A549 (cell line): ENCODE measurements at regions not wholly inside any gene's neighbourhood (a gene's known extent, or its start where the extent isn't known, plus 50 kb on each side); places are given as distances from the start of the nearest gene placed in this dataset.
"Not testable (repeated sequence)": the region's sequence is repeated elsewhere in the genome, so short reads cannot be mapped to it uniquely, and the experiment has no call there.

ENCODE experiments used
- ATAC-seq, 2 experiments: fragments of 200-7000 bp in 1 of 2; fragments of >200 bp in 1 of 2; cut with Nextera tagmentation in 1 of 2; cut with Tn5 transposase in 1 of 2; 3 replicates each; pipeline versions ENCODE4 v1.8.0 to v1.9.1; 2018 to 2020; ENCODE audit warnings: mild to moderate bottlenecking in 1 of 2, moderate library complexity in 1 of 2
- CTCF ChIA-PET: fragments of 300-600 bp; sonication (Branson Sonifier 250); formaldehyde crosslinking; extraction: SDS; loops from one replicate; lab custom pipeline; 2021; ENCODE audit warnings: antibody characterized with exemption, inconsistent platforms; lab: Yijun Ruan, JAX
- POLR2A ChIA-PET: fragments of 350-600 bp; formaldehyde crosslinking; extraction: SDS; loops from one replicate; lab custom pipeline; 2021; ENCODE audit warnings: antibody characterized with exemption, inconsistent platforms; lab: Yijun Ruan, JAX
- DNase-seq, 2 experiments: peaks; one replicate each; pipeline versions ENCODE4 v3.0.0 to v3.0.0-alpha.2; 2011 to 2016; ENCODE audit warnings: low read depth in 1 of 2, low spot score in 1 of 2
- FAIRE-seq: peaks from 2 replicates; lab custom pipeline; 2011; peaks lifted over from hg19 to GRCh38; lab: Jason Lieb, UNC
- H3K27ac ChIP-seq, 2 experiments: fragments of >200 bp; sonication (Bioruptor Twin); formaldehyde crosslinking; 3 replicates each; pipeline ENCODE4 v1.5.1; 2016 to 2017
- H3K4me1 ChIP-seq: fragments of >200 bp; sonication (Bioruptor Twin); formaldehyde crosslinking; 3 replicates; pipeline ENCODE4 v1.6.1; 2016
- H3K4me2 ChIP-seq: fragments of >200 bp; sonication (Bioruptor Twin); formaldehyde crosslinking; 3 replicates; pipeline ENCODE4 v1.6.1; 2016
- H3K4me3 ChIP-seq: fragments of >200 bp; sonication (Bioruptor Twin); formaldehyde crosslinking; 3 replicates; pipeline ENCODE4 v1.5.1; 2016
- H3K9me3 ChIP-seq: fragments of >200 bp; sonication (Bioruptor Twin); formaldehyde crosslinking; 3 replicates; pipeline ENCODE4 v1.6.1; 2016
- BCL3 ChIP-seq: fragments of >200 bp; sonication (Bioruptor Twin); formaldehyde crosslinking; IDR thresholded peaks from 3 replicates; pipeline ENCODE4 v1.6.1; 2016
- CBX2 ChIP-seq: fragments of 200-600 bp; sonication (generic); IDR thresholded peaks from 2 replicates; pipeline ENCODE4 v1.6.1; 2016; ENCODE audit warnings: low read depth, mild to moderate bottlenecking, borderline replicate concordance
- CBX8 ChIP-seq: fragments of 200-600 bp; sonication (generic); IDR thresholded peaks from 2 replicates; pipeline ENCODE4 v1.6.1; 2016
- CHD2 ChIP-seq: fragments of 150-350 bp; IDR thresholded peaks from 2 replicates; pipeline ENCODE4 v1.6.1; 2014; ENCODE audit warnings: low read length; ENCODE audit not compliant: partially characterized antibody
- CHD4 ChIP-seq: fragments of 200-600 bp; sonication (generic); IDR thresholded peaks from 2 replicates; pipeline ENCODE4 v1.6.1; 2016; ENCODE audit warnings: antibody characterized with exemption, mild to moderate bottlenecking, borderline replicate concordance
- ESRRA ChIP-seq: fragments of 150-350 bp; IDR thresholded peaks from 2 replicates; pipeline ENCODE4 v1.6.1; 2014; ENCODE audit warnings: mild to moderate bottlenecking, low read length, borderline replicate concordance
- HEYL ChIP-seq: fragments of 250-450 bp; sonication (Bioruptor Pico); IDR thresholded peaks from 2 replicates; pipeline ENCODE4 v1.8.0; 2021; ENCODE audit warnings: mild to moderate bottlenecking, moderate library complexity
- HOXB13 ChIP-seq: fragments of 250-450 bp; sonication (Bioruptor Pico); IDR thresholded peaks from 2 replicates; pipeline ENCODE4 v1.5.0; 2020; ENCODE audit warnings: low read depth, mild to moderate bottlenecking, moderate library complexity
- JUN ChIP-seq, 2 experiments: fragments of >200 bp; sonication (Bioruptor Twin); formaldehyde crosslinking; IDR thresholded peaks; 2 replicates in 1 of 2; 3 replicates in 1 of 2; pipeline ENCODE4 v1.6.1; 2016 to 2017
- KDM1A ChIP-seq: fragments of 200-600 bp; sonication (generic); IDR thresholded peaks from 2 replicates; pipeline ENCODE4 v1.6.1; 2016; ENCODE audit warnings: low read depth, mild to moderate bottlenecking
- KDM5A ChIP-seq: fragments of 200-600 bp; sonication (generic); IDR thresholded peaks from 2 replicates; pipeline ENCODE4 v1.6.1; 2016; ENCODE audit warnings: antibody characterized with exemption, mild to moderate bottlenecking
- NR3C1 ChIP-seq: fragments of >200 bp; sonication (Bioruptor Twin); formaldehyde crosslinking; IDR thresholded peaks from 3 replicates; pipeline ENCODE4 v1.6.1; 2017
- POLR2AphosphoS2 ChIP-seq: conservative IDR thresholded peaks from 2 replicates; pipeline ENCODE4 v1.6.1; 2012; ENCODE audit warnings: low read length, improper control_type of control experiment, inconsistent platforms
- RNF2 ChIP-seq: fragments of 200-600 bp; sonication (generic); IDR thresholded peaks from 2 replicates; pipeline ENCODE4 v1.6.1; 2016; ENCODE audit warnings: low read depth, mild to moderate bottlenecking, antibody characterized with exemption, moderate library complexity, borderline replicate concordance
- SMC3 ChIP-seq: fragments of >200 bp; sonication (Bioruptor Twin); formaldehyde crosslinking; IDR thresholded peaks from 3 replicates; pipeline ENCODE4 v1.6.1; 2018; ENCODE audit warnings: inconsistent platforms
- TFCP2L1 ChIP-seq: fragments of 250-450 bp; sonication (Bioruptor Pico); IDR thresholded peaks from 2 replicates; pipeline ENCODE4 v1.5.0; 2021; ENCODE audit warnings: mild to moderate bottlenecking
- USF2 ChIP-seq: fragments of 450-650 bp; IDR thresholded peaks from 2 replicates; pipeline ENCODE4 v1.6.1; 2014; ENCODE audit warnings: antibody characterized with exemption
- ZC3H11A ChIP-seq: fragments of 450-650 bp; IDR thresholded peaks from 2 replicates; pipeline ENCODE4 v1.6.1; 2014; ENCODE audit warnings: antibody characterized with exemption, mild to moderate bottlenecking
- ZSCAN20 ChIP-seq: fragments of 250-450 bp; sonication (Bioruptor Pico); IDR thresholded peaks from 2 replicates; pipeline ENCODE4 v1.8.0; 2022; ENCODE audit warnings: mild to moderate bottlenecking, moderate library complexity
- WGBS: methylation state at CpG from one replicate; pipeline ENCODE4 v1.1.6; 2017; ENCODE audit errors: missing lambda C conversion rate; 5-methylcytosine and 5-hydroxymethylcytosine counted together

GRCh38 chr21:29431178-29431577 lies 132.5 kb downstream of the BACH1 start:
- no peak for DNase-seq
- WGBS: 45% methylated on average over 1 of the region's 1 CpG
- no peak overlapping the region for H3K27ac ChIP-seq
- no peak for TF ChIP-seq HOXB13
- no peak for TF ChIP-seq KDM1A
- TF ChIP-seq SMC3: no peak
- no peak for TF ChIP-seq CBX8
- TF ChIP-seq RNF2: no peak
- TF ChIP-seq CHD4: no peak
- no peak for TF ChIP-seq CHD2
- no peak for TF ChIP-seq USF2
- TF ChIP-seq ZC3H11A: no peak
- no peak for TF ChIP-seq TFCP2L1 (CRISPR knock-in tag)
- no peak for TF ChIP-seq KDM5A
- TF ChIP-seq ESRRA: no peak
- no peak for TF ChIP-seq BCL3
- no peak for TF ChIP-seq NR3C1
- TF ChIP-seq, all 56 proteins: peak for 0
- ChIA-PET POLR2A (no interaction called here), CTCF (interaction anchor here (0.7 to 0.9 kb wide), 2 partner anchors 70 to 253 kb away, joined by 3 read pairs; no protein-coding TSS in a partner anchor)
- no peaks in the 10 kb centered on the region for H3K9me3 ChIP-seq
- ATAC-seq (no peak), FAIRE-seq (no peak)
- no peaks in the 10 kb centered on the region for H3K4me1 ChIP-seq
- H3K4me2 ChIP-seq: no peak overlapping the region
- no peak overlapping the region for H3K4me3 ChIP-seq

GRCh38 chr21:29431680-29432079 lies 133.0 kb downstream of the BACH1 start:
- WGBS: 79% methylated on average over 5 of the region's 5 CpGs
- CTCF ChIA-PET: interaction anchor here (0.9 kb wide), 1 partner anchor 70 kb away, joined by 3 read pairs; no protein-coding TSS in a partner anchor

GRCh38 chr21:29433366-29434059 lies 134.8 kb downstream of the BACH1 start:
- Histone ChIP-seq H3K4me1 (no peaks in the 10 kb centered on the region), H3K4me2 (no peak overlapping the region), H3K27ac (no peak overlapping the region), H3K4me3 (no peak overlapping the region), H3K9me3 (no peaks in the 10 kb centered on the region)
- CTCF ChIA-PET: no interaction called here
- no peak for TF ChIP-seq CBX2
- POLR2A ChIA-PET: no interaction called here
- ATAC-seq (no peak), DNase-seq (no peak), FAIRE-seq (no peak)
- WGBS: 47% methylated on average over 7 of the region's 7 CpGs

More at GRCh38 chr21:29431680-29432079, 133.0 kb downstream of the BACH1 start:
- Histone ChIP-seq H3K27ac (no peak overlapping the region), H3K9me3 (no peaks in the 10 kb centered on the region), H3K4me2 (no peak overlapping the region), H3K4me1 (no peaks in the 10 kb centered on the region), H3K4me3 (no peak overlapping the region)
- TF ChIP-seq JUN (IDR thresholded peaks at IDR 0.05) (no peak), POLR2AphosphoS2 (no peak), HEYL (CRISPR knock-in tag) (no peak), NR3C1 (no peak)
- DNase-seq: no peak
- POLR2A ChIA-PET: no interaction called here
- FAIRE-seq: no peak
- ATAC-seq: no peak

- H3K4me2 ChIP-seq: no peak overlapping the region
- ChIA-PET POLR2A (no interaction called here), CTCF (no interaction called here)
- H3K9me3 ChIP-seq: no peaks in the 10 kb centered on the region
- no peaks in the 10 kb centered on the region for H3K4me1 ChIP-seq
- no peak overlapping the region for H3K27ac ChIP-seq
- ATAC-seq (no peak), FAIRE-seq (no peak), DNase-seq (no peak)
- WGBS: 75% methylated on average over 7 of the region's 7 CpGs
- TF ChIP-seq USF2: no peak
- no peak for TF ChIP-seq ZSCAN20 (CRISPR knock-in tag)
- no peak for TF ChIP-seq POLR2AphosphoS2
- no peak overlapping the region for H3K4me3 ChIP-seq
These were observed 135.4 kb downstream of the BACH1 start for GRCh38 chr21:29434081-29434480.

- DNase-seq, ATAC-seq, POLR2A ChIA-PET, H3K4me3 ChIP-seq, H3K27ac ChIP-seq, FAIRE-seq, CTCF ChIA-PET, H3K4me1 ChIP-seq, H3K9me3 ChIP-seq, H3K4me2 ChIP-seq: not testable (repeated sequence)
- 92% methylated on average over 2 of the region's 2 CpGs for WGBS
These were observed 136.3 kb downstream of the BACH1 start for GRCh38 chr21:29434982-29435381.
